Suprapubic skin (tissue), 4 donors: ENCODE measurements at regions not wholly inside any gene's neighbourhood (a gene's known extent, or its start where the extent isn't known, plus 50 kb on each side); places are given as distances from the start of the nearest gene placed in this dataset.

ENCODE experiments used
- EP300 ChIP-seq: sonication (generic); formaldehyde crosslinking; IDR thresholded peaks from one replicate; pipeline ENCODE4 v1.6.1; 2017; ENCODE audit warnings: antibody characterized with exemption
- POLR2A ChIP-seq, 2 donors: fragments of 450-650 bp; IDR thresholded peaks; one replicate each; pipeline ENCODE4 v1.6.1; 2017; ENCODE audit warnings: antibody characterized with exemption in 2 of 2, mild to moderate bottlenecking in 2 of 2, moderate library complexity in 2 of 2
- POLR2AphosphoS5 ChIP-seq, 3 donors: sonication (generic); formaldehyde crosslinking; IDR thresholded peaks; one replicate each; pipeline ENCODE4 v1.6.1; 2017; ENCODE audit warnings: antibody characterized with exemption in 3 of 3
- TF ChIP-seq, protein P1 (sequence below), 2 donors: fragments of 200-600 bp in 1 of 2; fragments of 450-650 bp in 1 of 2; sonication (generic) in 1 of 2; IDR thresholded peaks; one replicate each; pipeline ENCODE4 v1.5.1; 2016 to 2019; ENCODE audit warnings: antibody characterized with exemption in 2 of 2, mild to moderate bottlenecking in 1 of 2, moderate library complexity in 1 of 2

DNA sequence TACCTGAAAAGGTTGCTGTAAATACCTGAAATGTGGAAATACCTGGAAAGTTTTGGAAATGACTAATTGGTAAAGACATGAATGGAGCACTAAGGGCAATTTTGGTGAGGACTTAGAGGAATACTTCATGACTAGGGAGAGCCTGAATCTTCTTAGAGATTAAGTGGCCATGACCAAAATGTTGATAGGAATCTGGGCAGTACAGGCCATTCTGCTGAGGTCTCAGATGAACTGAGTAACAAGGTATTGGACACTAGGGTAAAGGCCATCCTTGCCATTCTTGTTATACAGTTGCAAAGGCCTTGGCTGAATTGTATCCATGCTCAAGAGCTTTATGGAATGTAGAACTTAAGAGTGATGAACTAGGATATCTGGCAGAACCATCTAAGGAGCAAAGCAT, 742.9 kb upstream of the RAB6C start:
- TF ChIP-seq EP300 (no peak), POLR2A (IDR thresholded peaks at IDR 0.05) (no peak), POLR2AphosphoS5 (IDR thresholded peaks at IDR 0.05) (no peak)
- TF ChIP-seq, protein P1, sequence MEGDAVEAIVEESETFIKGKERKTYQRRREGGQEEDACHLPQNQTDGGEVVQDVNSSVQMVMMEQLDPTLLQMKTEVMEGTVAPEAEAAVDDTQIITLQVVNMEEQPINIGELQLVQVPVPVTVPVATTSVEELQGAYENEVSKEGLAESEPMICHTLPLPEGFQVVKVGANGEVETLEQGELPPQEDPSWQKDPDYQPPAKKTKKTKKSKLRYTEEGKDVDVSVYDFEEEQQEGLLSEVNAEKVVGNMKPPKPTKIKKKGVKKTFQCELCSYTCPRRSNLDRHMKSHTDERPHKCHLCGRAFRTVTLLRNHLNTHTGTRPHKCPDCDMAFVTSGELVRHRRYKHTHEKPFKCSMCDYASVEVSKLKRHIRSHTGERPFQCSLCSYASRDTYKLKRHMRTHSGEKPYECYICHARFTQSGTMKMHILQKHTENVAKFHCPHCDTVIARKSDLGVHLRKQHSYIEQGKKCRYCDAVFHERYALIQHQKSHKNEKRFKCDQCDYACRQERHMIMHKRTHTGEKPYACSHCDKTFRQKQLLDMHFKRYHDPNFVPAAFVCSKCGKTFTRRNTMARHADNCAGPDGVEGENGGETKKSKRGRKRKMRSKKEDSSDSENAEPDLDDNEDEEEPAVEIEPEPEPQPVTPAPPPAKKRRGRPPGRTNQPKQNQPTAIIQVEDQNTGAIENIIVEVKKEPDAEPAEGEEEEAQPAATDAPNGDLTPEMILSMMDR (IDR thresholded peaks at IDR 0.05): no peak
